Sigmoid colon (tissue), 4 donors: ENCODE measurements at regions not wholly inside any gene's neighbourhood (a gene's known extent, or its start where the extent isn't known, plus 50 kb on each side); places are given as distances from the start of the nearest gene placed in this dataset.

Experiments used
- EP300 ChIP-seq, 4 donors: sonication (generic); formaldehyde crosslinking; IDR thresholded peaks; one replicate each; pipeline ENCODE4 v1.6.1; 2017; ENCODE audit warnings: antibody characterized with exemption in 4 of 4
- POLR2AphosphoS5 ChIP-seq, 4 donors: sonication (generic); formaldehyde crosslinking; IDR thresholded peaks; one replicate each; pipeline ENCODE4 v1.6.1; 2017; ENCODE audit warnings: antibody characterized with exemption in 4 of 4

DNA sequence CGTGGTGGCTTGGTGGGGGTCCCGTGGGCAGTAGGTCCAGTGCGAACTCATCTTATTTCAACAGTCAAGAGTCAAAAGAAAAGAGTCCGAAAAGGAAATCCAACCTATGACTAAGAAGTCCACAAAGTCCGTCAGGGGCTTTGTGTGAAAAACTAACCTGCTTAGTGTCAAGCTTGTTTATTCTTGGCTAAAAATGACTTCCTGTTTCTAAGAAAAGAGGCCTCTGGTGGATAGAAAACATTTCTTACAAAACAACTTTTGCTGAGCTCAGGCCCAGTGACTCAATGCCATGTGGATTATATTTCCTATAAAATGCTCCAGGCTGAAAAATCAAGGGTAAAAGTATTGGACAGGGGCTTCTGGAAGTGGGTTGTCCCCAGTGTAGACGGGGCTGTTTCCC lies 105.9 kb downstream of the GADD45G start:
- TF ChIP-seq POLR2AphosphoS5 (IDR thresholded peaks at IDR 0.05): peak; percentile 17 to 60 (median 52)
- no peak for TF ChIP-seq EP300 (IDR thresholded peaks at IDR 0.05)
